Stimulated activated CD4-positive, alpha-beta T cell treated with anti-CD3 and anti-CD28 coated beads, Interleukin-1b, Interleukin-23, amount 100 ng/mL, for 24 hours (primary cell): ENCODE measurements at regions not wholly inside any gene's neighbourhood (a gene's known extent, or its start where the extent isn't known, plus 50 kb on each side); places are given as distances from the start of the nearest gene placed in this dataset.

Experiments
- DNase-seq, 4 experiments: peaks; one replicate each; pipeline ENCODE4 v3.0.0-alpha.2; 2020; ENCODE audit warnings: low read depth in 4 of 4, low spot score in 1 of 4

GRCh38 chr6:41470331-41471063 is 75.7 kb upstream of the FOXP4 start:
- DNase-seq = no peak

GRCh38 chr6:41471064-41471895 is 74.9 kb upstream of the FOXP4 start:
- no peak for DNase-seq

GRCh38 chr6:41474213-41474933 is 71.8 kb upstream of the FOXP4 start:
- no peak for DNase-seq

- no peak for DNase-seq
Measured at GRCh38 chr6:41475164-41475563, 71.0 kb upstream of the FOXP4 start.

GRCh38 chr6:41475737-41476357 is 70.3 kb upstream of the FOXP4 start:
- DNase-seq = no peak

- DNase-seq = no peak
Measured at GRCh38 chr6:41476401-41476800, 69.8 kb upstream of the FOXP4 start.

GRCh38 chr6:41477572-41477971 is 68.6 kb upstream of the FOXP4 start:
- DNase-seq = no peak

GRCh38 chr6:41483943-41484342 is 62.2 kb upstream of the FOXP4 start:
- DNase-seq = no peak

GRCh38 chr6:41487860-41488432 is 58.2 kb upstream of the FOXP4 start:
- no peak for DNase-seq

- DNase-seq = no peak
Measured at GRCh38 chr6:41488433-41489119, 57.6 kb upstream of the FOXP4 start.

- DNase-seq = no peak
Measured at GRCh38 chr6:41489120-41489851, 56.9 kb upstream of the FOXP4 start.

GRCh38 chr6:41492261-41492891 is 53.8 kb upstream of the FOXP4 start:
- no peak for DNase-seq

- no peak for DNase-seq
Measured at GRCh38 chr6:41494212-41495110, 51.7 kb upstream of the FOXP4 start.
